PC-3 (cell line): ENCODE measurements at regions not wholly inside any gene's neighbourhood (a gene's known extent, or its start where the extent isn't known, plus 50 kb on each side); places are given as distances from the start of the nearest gene placed in this dataset.

ENCODE experiments used
- EZH2 ChIP-seq: fragments of 300-600 bp; sonication (generic); IDR thresholded peaks from one replicate; pipeline ENCODE4 v1.6.1; 2017; ENCODE audit warnings: antibody characterized with exemption, mild to moderate bottlenecking, low read length; ENCODE audit not compliant: unreplicated experiment
- EZH2phosphoT487 ChIP-seq: fragments of 300-600 bp; sonication (generic); IDR thresholded peaks from 2 replicates; pipeline ENCODE4 v1.6.1; 2018; ENCODE audit warnings: mild to moderate bottlenecking, antibody characterized with exemption, low read length, borderline replicate concordance
- TF ChIP-seq, protein P1 (sequence below): fragments of 300-600 bp; sonication (generic); conservative IDR thresholded peaks from 2 replicates; pipeline ENCODE4 v1.5.1; 2017; ENCODE audit warnings: antibody characterized with exemption, low read depth, mild to moderate bottlenecking, low read length

DNA sequence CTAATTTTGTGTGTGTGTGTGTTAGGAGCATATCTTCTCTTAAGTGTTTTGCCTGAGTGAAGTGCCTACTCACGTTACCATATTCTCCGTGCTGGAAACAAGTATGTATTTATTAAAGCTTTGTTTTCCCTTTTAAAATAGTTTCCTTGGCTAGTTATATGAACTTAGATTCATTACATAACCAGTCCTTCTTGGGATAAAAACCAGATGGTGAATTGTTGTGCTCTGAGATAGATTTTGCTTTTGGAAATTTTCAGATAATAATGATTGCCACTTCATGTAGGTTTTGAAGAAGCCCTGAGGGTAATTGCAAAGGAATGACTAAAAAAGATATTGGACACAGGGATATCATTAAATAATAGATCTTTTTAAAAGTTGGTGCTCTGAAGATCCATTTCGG, 390.2 kb upstream of the SGO1 start:
- TF ChIP-seq, protein P1, sequence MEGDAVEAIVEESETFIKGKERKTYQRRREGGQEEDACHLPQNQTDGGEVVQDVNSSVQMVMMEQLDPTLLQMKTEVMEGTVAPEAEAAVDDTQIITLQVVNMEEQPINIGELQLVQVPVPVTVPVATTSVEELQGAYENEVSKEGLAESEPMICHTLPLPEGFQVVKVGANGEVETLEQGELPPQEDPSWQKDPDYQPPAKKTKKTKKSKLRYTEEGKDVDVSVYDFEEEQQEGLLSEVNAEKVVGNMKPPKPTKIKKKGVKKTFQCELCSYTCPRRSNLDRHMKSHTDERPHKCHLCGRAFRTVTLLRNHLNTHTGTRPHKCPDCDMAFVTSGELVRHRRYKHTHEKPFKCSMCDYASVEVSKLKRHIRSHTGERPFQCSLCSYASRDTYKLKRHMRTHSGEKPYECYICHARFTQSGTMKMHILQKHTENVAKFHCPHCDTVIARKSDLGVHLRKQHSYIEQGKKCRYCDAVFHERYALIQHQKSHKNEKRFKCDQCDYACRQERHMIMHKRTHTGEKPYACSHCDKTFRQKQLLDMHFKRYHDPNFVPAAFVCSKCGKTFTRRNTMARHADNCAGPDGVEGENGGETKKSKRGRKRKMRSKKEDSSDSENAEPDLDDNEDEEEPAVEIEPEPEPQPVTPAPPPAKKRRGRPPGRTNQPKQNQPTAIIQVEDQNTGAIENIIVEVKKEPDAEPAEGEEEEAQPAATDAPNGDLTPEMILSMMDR, result no peak
- no peak for TF ChIP-seq EZH2
- no peak for TF ChIP-seq EZH2phosphoT487
